ENCODE measurements at regions not wholly inside any gene's neighbourhood (a gene's known extent, or its start where the extent isn't known, plus 50 kb on each side); places are given as distances from the start of the nearest gene placed in this dataset.

- TF ChIP-seq POLR2AphosphoS5 (IDR thresholded peaks at IDR 0.05; ENCODE audit: low read depth) = no peak
- no peak for TF ChIP-seq CTCF (conservative IDR thresholded peaks at IDR 0.05; ENCODE audit: low read depth in 2 of 2)
- no peak for TF ChIP-seq EZH2phosphoT487 (IDR thresholded peaks at IDR 0.05; ENCODE audit: unreplicated experiment)
- TF ChIP-seq JUNB (IDR thresholded peaks at IDR 0.05; ENCODE audit: unreplicated experiment) = no peak
- no peak for TF ChIP-seq EZH2 (IDR thresholded peaks at IDR 0.05; ENCODE audit: low read depth, unreplicated experiment)
- TF ChIP-seq REST (IDR thresholded peaks at IDR 0.05; ENCODE audit: unreplicated experiment) = no peak
- TF ChIP-seq CREB1 (CRISPR knock-in tag; IDR thresholded peaks at IDR 0.05; ENCODE audit: low read depth) = no peak
- TF ChIP-seq ETS1 (IDR thresholded peaks at IDR 0.05) = no peak
- TF ChIP-seq NANOG (IDR thresholded peaks at IDR 0.05; ENCODE audit: borderline replicate concordance) = no peak
- no peak for TF ChIP-seq ZNF331 (CRISPR knock-in tag; IDR thresholded peaks at IDR 0.05; ENCODE audit: low read depth)
- no peak for TF ChIP-seq STAT1 (IDR thresholded peaks at IDR 0.05; ENCODE audit: unreplicated experiment)
- no peak for TF ChIP-seq ZNF114 (CRISPR knock-in tag; IDR thresholded peaks at IDR 0.05)
- TF ChIP-seq ZNF462 (CRISPR knock-in tag; IDR thresholded peaks at IDR 0.05) = no peak
Measured at GRCh38 chr3:181379278-181379677, 332.4 kb upstream of the SOX2 start.

All from GM23338 (cell line).